22Rv1 (cell line): ENCODE measurements at regions not wholly inside any gene's neighbourhood (a gene's known extent, or its start where the extent isn't known, plus 50 kb on each side); places are given as distances from the start of the nearest gene placed in this dataset.

Experiments used
- ZFX ChIP-seq: fragments of 450-650 bp; IDR thresholded peaks from 2 replicates; pipeline ENCODE4 v1.6.1; 2017; ENCODE audit warnings: antibody characterized with exemption, borderline replicate concordance
- TF ChIP-seq, protein P1 (sequence below): fragments of 450-650 bp; IDR thresholded peaks from 2 replicates; pipeline ENCODE4 v1.5.1; 2017; ENCODE audit warnings: mild to moderate bottlenecking

DNA sequence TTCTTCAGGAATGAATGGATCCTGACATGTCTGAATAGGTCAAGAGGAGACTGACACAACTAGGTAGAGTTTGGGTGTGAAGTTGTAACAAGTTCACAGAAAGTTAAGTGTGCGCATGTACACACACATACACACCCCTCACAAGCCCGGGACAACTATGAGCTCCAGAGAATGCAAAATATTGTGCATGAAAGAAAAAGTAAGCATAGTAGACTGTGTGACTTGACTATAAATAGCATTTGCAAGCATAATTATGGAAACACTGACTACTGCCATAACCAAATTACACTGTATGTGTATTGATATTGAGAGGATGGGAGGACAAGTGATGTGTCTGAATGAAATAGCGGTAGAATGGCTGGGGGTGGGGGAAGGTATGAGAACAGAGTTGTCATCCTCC is 157.1 kb upstream of the NCK2 start:
- TF ChIP-seq, protein P1, sequence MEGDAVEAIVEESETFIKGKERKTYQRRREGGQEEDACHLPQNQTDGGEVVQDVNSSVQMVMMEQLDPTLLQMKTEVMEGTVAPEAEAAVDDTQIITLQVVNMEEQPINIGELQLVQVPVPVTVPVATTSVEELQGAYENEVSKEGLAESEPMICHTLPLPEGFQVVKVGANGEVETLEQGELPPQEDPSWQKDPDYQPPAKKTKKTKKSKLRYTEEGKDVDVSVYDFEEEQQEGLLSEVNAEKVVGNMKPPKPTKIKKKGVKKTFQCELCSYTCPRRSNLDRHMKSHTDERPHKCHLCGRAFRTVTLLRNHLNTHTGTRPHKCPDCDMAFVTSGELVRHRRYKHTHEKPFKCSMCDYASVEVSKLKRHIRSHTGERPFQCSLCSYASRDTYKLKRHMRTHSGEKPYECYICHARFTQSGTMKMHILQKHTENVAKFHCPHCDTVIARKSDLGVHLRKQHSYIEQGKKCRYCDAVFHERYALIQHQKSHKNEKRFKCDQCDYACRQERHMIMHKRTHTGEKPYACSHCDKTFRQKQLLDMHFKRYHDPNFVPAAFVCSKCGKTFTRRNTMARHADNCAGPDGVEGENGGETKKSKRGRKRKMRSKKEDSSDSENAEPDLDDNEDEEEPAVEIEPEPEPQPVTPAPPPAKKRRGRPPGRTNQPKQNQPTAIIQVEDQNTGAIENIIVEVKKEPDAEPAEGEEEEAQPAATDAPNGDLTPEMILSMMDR: no peak
- TF ChIP-seq ZFX: no peak
